ENCODE measurements at regions not wholly inside any gene's neighbourhood (a gene's known extent, or its start where the extent isn't known, plus 50 kb on each side); places are given as distances from the start of the nearest gene placed in this dataset.

DNA sequence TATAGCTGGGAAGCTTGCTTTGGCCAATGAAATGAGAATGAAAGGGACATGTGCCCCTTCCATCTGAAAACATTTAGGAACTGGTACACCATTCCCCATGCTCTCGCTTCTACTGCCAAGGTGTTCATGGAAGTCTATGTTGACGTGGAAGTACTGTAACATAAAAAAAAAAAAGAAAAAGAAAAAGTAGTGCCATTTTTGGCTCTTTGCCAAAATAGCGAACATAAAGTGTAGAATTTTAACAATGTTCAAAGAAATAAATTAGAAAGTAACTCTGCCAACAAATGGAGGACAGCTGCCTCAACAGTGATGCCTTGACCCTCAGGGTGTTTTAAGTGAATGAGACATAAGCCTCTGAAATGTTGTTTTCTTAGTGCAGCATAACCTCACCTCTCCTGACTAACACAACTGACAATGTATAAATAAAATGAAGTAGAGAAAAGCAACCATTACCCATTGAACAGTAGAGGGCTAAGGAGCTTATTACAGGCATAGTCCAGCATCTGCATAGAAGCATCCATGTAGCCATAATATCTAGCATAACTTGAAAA, 536.6 kb downstream of the DTWD2 start:
- H3K27ac ChIP-seq (ENCODE audit: low read depth, low read length): no peak overlapping the region
- TF ChIP-seq EZH2phosphoT487 (IDR thresholded peaks at IDR 0.05; ENCODE audit: borderline replicate concordance, low read length) (no peak), CTCF (IDR thresholded peaks at IDR 0.05; ENCODE audit: low read depth, low read length, poor library complexity, severe bottlenecking) (no peak)
- H3K27me3 ChIP-seq (ENCODE audit: control insufficient read depth, low read length): no peaks in the 10 kb centered on the region
- H3K4me1 ChIP-seq (ENCODE audit: control insufficient read depth, low read length): no peaks in the 10 kb centered on the region
- H3F3A ChIP-seq (ENCODE audit: control insufficient read depth, insufficient read depth): no peaks in the 10 kb centered on the region
- no peak overlapping the region for H3K4me3 ChIP-seq (ENCODE audit: low read length)
- H3K4me2 ChIP-seq (ENCODE audit: low read length): no peak overlapping the region
- no peaks in the 10 kb centered on the region for H3K36me3 ChIP-seq (ENCODE audit: control insufficient read depth, low read length)
- no peaks in the 10 kb centered on the region for H3K79me2 ChIP-seq (ENCODE audit: control insufficient read depth, low read length)
- H3K9me2 ChIP-seq (replicated peaks; ENCODE audit: control insufficient read depth, low read length): no peaks in the 10 kb centered on the region
- no peaks in the 10 kb centered on the region for H3K9me3 ChIP-seq (ENCODE audit: control insufficient read depth, insufficient read depth, low read length)
- H4K20me1 ChIP-seq (ENCODE audit: control insufficient read depth, insufficient read depth, low read depth, low read length): no peaks in the 10 kb centered on the region

- H3K27ac ChIP-seq (ENCODE audit: low read depth, low read length): no peak overlapping the region
These were observed 537.6 kb downstream of the DTWD2 start for GRCh38 chr5:118450554-118451332.

GRCh38 chr5:118447350-118447749, 541.0 kb downstream of the DTWD2 start:
- H3K79me2 ChIP-seq (ENCODE audit: control insufficient read depth, low read length): no peaks in the 10 kb centered on the region
- no peaks in the 10 kb centered on the region for H3K27me3 ChIP-seq (ENCODE audit: control insufficient read depth, low read length)
- no peak overlapping the region for H3K4me3 ChIP-seq (ENCODE audit: low read length)

More at GRCh38 chr5:118450554-118451332, 537.6 kb downstream of the DTWD2 start:
- H4K20me1 ChIP-seq (ENCODE audit: control insufficient read depth, insufficient read depth, low read depth, low read length): no peaks in the 10 kb centered on the region
- H3K9me2 ChIP-seq (replicated peaks; ENCODE audit: control insufficient read depth, low read length): no peaks in the 10 kb centered on the region
- H3K9me3 ChIP-seq (ENCODE audit: control insufficient read depth, insufficient read depth, low read length): no peaks in the 10 kb centered on the region
- no peaks in the 10 kb centered on the region for H3K27me3 ChIP-seq (ENCODE audit: control insufficient read depth, low read length)
- no peaks in the 10 kb centered on the region for H3K79me2 ChIP-seq (ENCODE audit: control insufficient read depth, low read length)
- TF ChIP-seq EZH2phosphoT487 (IDR thresholded peaks at IDR 0.05; ENCODE audit: borderline replicate concordance, low read length) (no peak), CTCF (IDR thresholded peaks at IDR 0.05; ENCODE audit: low read depth, low read length, poor library complexity, severe bottlenecking) (no peak)
- H3K4me3 ChIP-seq (ENCODE audit: low read length): no peak overlapping the region
- H3F3A ChIP-seq (ENCODE audit: control insufficient read depth, insufficient read depth): no peaks in the 10 kb centered on the region
- no peak overlapping the region for H3K4me2 ChIP-seq (ENCODE audit: low read length)
- H3K4me1 ChIP-seq (ENCODE audit: control insufficient read depth, low read length): no peaks in the 10 kb centered on the region
- H3K36me3 ChIP-seq (ENCODE audit: control insufficient read depth, low read length): no peaks in the 10 kb centered on the region

More at GRCh38 chr5:118447350-118447749, 541.0 kb downstream of the DTWD2 start:
- H3K36me3 ChIP-seq (ENCODE audit: control insufficient read depth, low read length): no peaks in the 10 kb centered on the region
- H3K27ac ChIP-seq (ENCODE audit: low read depth, low read length): no peak overlapping the region
- H3K4me2 ChIP-seq (ENCODE audit: low read length): no peak overlapping the region
- H3K9me2 ChIP-seq (replicated peaks; ENCODE audit: control insufficient read depth, low read length): no peaks in the 10 kb centered on the region
- no peaks in the 10 kb centered on the region for H3F3A ChIP-seq (ENCODE audit: control insufficient read depth, insufficient read depth)
- H4K20me1 ChIP-seq (ENCODE audit: control insufficient read depth, insufficient read depth, low read depth, low read length): no peaks in the 10 kb centered on the region
- H3K9me3 ChIP-seq (ENCODE audit: control insufficient read depth, insufficient read depth, low read length): no peaks in the 10 kb centered on the region
- H3K4me1 ChIP-seq (ENCODE audit: control insufficient read depth, low read length): no peaks in the 10 kb centered on the region
- no peak for TF ChIP-seq EZH2phosphoT487 (IDR thresholded peaks at IDR 0.05; ENCODE audit: borderline replicate concordance, low read length)
- TF ChIP-seq CTCF (IDR thresholded peaks at IDR 0.05; ENCODE audit: low read depth, low read length, poor library complexity, severe bottlenecking): no peak
